Ishikawa (cell line): ENCODE measurements at regions not wholly inside any gene's neighbourhood (a gene's known extent, or its start where the extent isn't known, plus 50 kb on each side); places are given as distances from the start of the nearest gene placed in this dataset.

Source experiments
- CEBPB ChIP-seq: IDR thresholded peaks from 2 replicates; pipeline ENCODE4 v1.6.1; 2012
- CREB1 ChIP-seq: IDR thresholded peaks from 2 replicates; pipeline ENCODE4 v1.6.1; 2012; ENCODE audit warnings: low read depth
- EGR1 ChIP-seq: IDR thresholded peaks from 2 replicates; pipeline ENCODE4 v1.6.1; 2012
- EP300 ChIP-seq: IDR thresholded peaks from 2 replicates; pipeline ENCODE4 v1.6.1; 2012; ENCODE audit warnings: borderline replicate concordance
- FOXM1 ChIP-seq: IDR thresholded peaks from 2 replicates; pipeline ENCODE4 v1.6.1; 2012; ENCODE audit warnings: low read depth, borderline replicate concordance
- MAX ChIP-seq: IDR thresholded peaks from 2 replicates; pipeline ENCODE4 v1.6.1; 2012
- NFIC ChIP-seq: IDR thresholded peaks from 2 replicates; pipeline ENCODE4 v1.6.1; 2012
- RAD21 ChIP-seq: IDR thresholded peaks from 2 replicates; pipeline ENCODE4 v1.6.1; 2012; ENCODE audit warnings: low read depth
- REST ChIP-seq: IDR thresholded peaks from 2 replicates; pipeline ENCODE4 v1.6.1; 2012; ENCODE audit warnings: low read depth, mild to moderate bottlenecking
- TAF1 ChIP-seq: IDR thresholded peaks from 2 replicates; pipeline ENCODE4 v1.6.1; 2012; ENCODE audit warnings: low read depth, mild to moderate bottlenecking
- TCF12 ChIP-seq: IDR thresholded peaks from 2 replicates; pipeline ENCODE4 v1.6.1; 2012; ENCODE audit warnings: low read depth
- TEAD4 ChIP-seq: IDR thresholded peaks from 2 replicates; pipeline ENCODE4 v1.6.1; 2012
- USF1 ChIP-seq: IDR thresholded peaks from 2 replicates; pipeline ENCODE4 v1.6.1; 2012
- YY1 ChIP-seq: IDR thresholded peaks from 2 replicates; pipeline ENCODE4 v1.6.1; 2012; ENCODE audit warnings: low read depth
- ZBTB7A ChIP-seq: IDR thresholded peaks from 2 replicates; pipeline ENCODE4 v1.6.1; 2012; ENCODE audit warnings: low read depth

- TF ChIP-seq ZBTB7A (no peak), TEAD4 (no peak), CEBPB (no peak), REST (no peak), YY1 (no peak), TCF12 (no peak), EGR1 (no peak), CREB1 (no peak), EP300 (no peak), FOXM1 (no peak), USF1 (no peak), RAD21 (no peak), MAX (no peak), NFIC (no peak)
Measured at GRCh38 chr21:43306911-43307676, 119.8 kb downstream of the SIK1 start.

GRCh38 chr21:43306391-43306790, 120.5 kb downstream of the SIK1 start:
- TF ChIP-seq RAD21 (no peak), TEAD4 (no peak), YY1 (no peak), FOXM1 (no peak), USF1 (no peak), TCF12 (no peak), REST (no peak), CREB1 (no peak), EGR1 (no peak), NFIC (no peak), TAF1 (no peak), CEBPB (no peak), EP300 (no peak), ZBTB7A (no peak)

- TF ChIP-seq MAX (no peak), EGR1 (no peak), FOXM1 (no peak), RAD21 (no peak), NFIC (no peak), YY1 (no peak), CREB1 (no peak), TAF1 (no peak), EP300 (no peak), USF1 (no peak)
Measured at GRCh38 chr21:43305811-43306311, 121.1 kb downstream of the SIK1 start.

- no peak for TF ChIP-seq YY1
- no peak for TF ChIP-seq ZBTB7A
- peak; percentile 36; the same call in 1 of the 2 replicates for TF ChIP-seq NFIC
- no peak for TF ChIP-seq REST
- TF ChIP-seq RAD21: no peak
- TF ChIP-seq USF1: peak; percentile 81
- peak; percentile 38; the same call in 1 of the 2 replicates for TF ChIP-seq MAX
- no peak for TF ChIP-seq EP300
- no peak for TF ChIP-seq CEBPB
- TF ChIP-seq TEAD4: no peak
Measured at GRCh38 chr21:43305336-43305665, 121.6 kb downstream of the SIK1 start.
